NB4 (cell line): ENCODE measurements at regions not wholly inside any gene's neighbourhood (a gene's known extent, or its start where the extent isn't known, plus 50 kb on each side); places are given as distances from the start of the nearest gene placed in this dataset.

Source experiments
- DNase-seq: peaks from one replicate; pipeline ENCODE4 v3.0.0; 2010; ENCODE audit warnings: low read depth
- H3K4me3 ChIP-seq: one replicate; pipeline ENCODE4 v1.5.1; 2011; ENCODE audit warnings: mild to moderate bottlenecking, low read depth, low read length, moderate library complexity
- CTCF ChIP-seq: IDR thresholded peaks from one replicate; pipeline ENCODE4 v1.5.1; 2012; ENCODE audit warnings: low read depth, low read length
- MAX ChIP-seq: IDR thresholded peaks from 2 replicates; pipeline ENCODE4 v1.6.1; 2011; ENCODE audit warnings: low read depth, low read length
- MYC ChIP-seq: IDR thresholded peaks from 2 replicates; pipeline ENCODE4 v1.6.1; 2011; ENCODE audit warnings: low read depth, low read length
- POLR2A ChIP-seq: IDR thresholded peaks from 2 replicates; pipeline ENCODE4 v1.6.1; 2011; ENCODE audit warnings: mild to moderate bottlenecking; ENCODE audit not compliant: insufficient read length; ENCODE audit errors: extremely low read depth

GRCh38 chr12:60180298-60180697 is 584.5 kb downstream of the SLC16A7 start:
- DNase-seq, result no peak
- H3K4me3 ChIP-seq, result no peak overlapping the region
- TF ChIP-seq MAX, result no peak
- no peak for TF ChIP-seq MYC
- no peak for TF ChIP-seq POLR2A
- no peak for TF ChIP-seq CTCF

GRCh38 chr12:60182354-60182753 is 586.5 kb downstream of the SLC16A7 start:
- no peak for DNase-seq
- no peak overlapping the region for H3K4me3 ChIP-seq
- TF ChIP-seq MAX, result no peak
- no peak for TF ChIP-seq POLR2A
- TF ChIP-seq MYC, result no peak
- TF ChIP-seq CTCF, result no peak

- no peak for DNase-seq
- no peak for TF ChIP-seq MAX
- no peak for TF ChIP-seq MYC
- TF ChIP-seq CTCF, result no peak
- no peak for TF ChIP-seq POLR2A
- no peak overlapping the region for H3K4me3 ChIP-seq
These were observed 588.3 kb downstream of the SLC16A7 start for GRCh38 chr12:60184096-60184495.

GRCh38 chr12:60185060-60185459 is 589.2 kb downstream of the SLC16A7 start:
- DNase-seq, result no peak
- no peak overlapping the region for H3K4me3 ChIP-seq
- TF ChIP-seq MYC, result no peak
- TF ChIP-seq POLR2A, result no peak
- TF ChIP-seq MAX, result no peak
- TF ChIP-seq CTCF, result no peak

- TF ChIP-seq MYC (no peak), CTCF (no peak), MAX (no peak), POLR2A (no peak)
- H3K4me3 ChIP-seq, result no peak overlapping the region
- DNase-seq, result no peak
These were observed 595.4 kb downstream of the SLC16A7 start for GRCh38 chr12:60191271-60191670.

GRCh38 chr12:60191676-60192359 is 596.0 kb downstream of the SLC16A7 start:
- TF ChIP-seq CTCF, result no peak
- no peak for TF ChIP-seq MYC
- TF ChIP-seq POLR2A, result no peak
- no peak for TF ChIP-seq MAX
- no peak for DNase-seq
- no peak overlapping the region for H3K4me3 ChIP-seq
